IPS-18a (cell line): ENCODE measurements at regions not wholly inside any gene's neighbourhood (a gene's known extent, or its start where the extent isn't known, plus 50 kb on each side); places are given as distances from the start of the nearest gene placed in this dataset.

Source experiments
- H3K27ac ChIP-seq: one replicate; pipeline ENCODE4 v1.5.1; 2013; ENCODE audit warnings: low read length
- H3K27me3 ChIP-seq: one replicate; pipeline ENCODE4 v1.6.1; 2013; ENCODE audit warnings: mild to moderate bottlenecking, low read length; ENCODE audit not compliant: control insufficient read depth, insufficient read depth
- H3K36me3 ChIP-seq: one replicate; pipeline ENCODE4 v1.6.1; 2013; ENCODE audit warnings: low read depth, low read length; ENCODE audit not compliant: control insufficient read depth
- H3K4me1 ChIP-seq: one replicate; pipeline ENCODE4 v1.6.1; 2013; ENCODE audit warnings: low read depth, low read length; ENCODE audit not compliant: control insufficient read depth
- H3K4me3 ChIP-seq: one replicate; pipeline ENCODE4 v1.5.1; 2013; ENCODE audit warnings: low read length
- H3K9ac ChIP-seq: one replicate; pipeline ENCODE4 v1.6.1; 2013; ENCODE audit warnings: mild to moderate bottlenecking, low read length, moderate library complexity
- H3K9me3 ChIP-seq: one replicate; pipeline ENCODE4 v1.6.1; 2013; ENCODE audit warnings: low read depth, low read length; ENCODE audit not compliant: control insufficient read depth

DNA sequence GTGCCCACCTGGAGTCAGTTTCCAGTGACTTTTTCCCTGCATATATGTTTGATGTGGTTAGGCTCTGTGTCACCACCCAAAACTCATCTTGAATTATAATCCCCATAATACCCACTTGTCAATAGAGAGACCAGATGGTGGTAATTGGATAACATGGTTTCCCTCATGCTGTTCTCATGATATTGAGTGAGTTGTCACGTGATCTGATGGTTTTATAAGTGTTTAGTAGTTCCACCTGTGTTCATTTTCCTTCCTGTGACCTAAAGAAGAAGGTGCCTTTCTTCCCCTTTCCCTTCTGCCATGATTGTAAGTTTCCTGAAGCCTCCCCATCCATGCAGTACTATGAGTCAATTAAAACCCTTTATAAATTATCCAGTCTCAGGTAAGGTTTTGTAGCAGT lies 740.9 kb downstream of the ARAP2 start:
- Histone ChIP-seq H3K9me3 (no peaks in the 10 kb centered on the region), H3K36me3 (no peaks in the 10 kb centered on the region)

DNA sequence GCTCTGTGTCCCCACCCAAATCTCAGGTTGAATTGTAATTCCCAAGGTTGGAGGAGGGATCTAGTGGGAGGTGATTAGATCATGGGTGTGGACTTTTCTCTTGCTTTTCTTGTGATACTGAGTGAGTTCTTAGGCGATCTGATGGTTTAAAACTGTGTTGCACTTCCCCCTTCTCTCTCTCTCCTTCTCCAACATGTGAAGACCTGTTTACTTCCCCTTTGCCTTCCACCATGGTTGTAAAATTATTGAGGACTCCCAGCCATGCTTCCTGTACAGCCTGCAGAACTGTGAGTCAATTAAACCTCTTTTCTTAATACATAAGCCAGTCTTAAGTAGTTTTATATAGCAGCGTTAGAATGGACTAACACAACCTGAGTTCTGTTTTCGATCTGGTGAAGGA lies 738.2 kb downstream of the ARAP2 start:
- no peak overlapping the region for H3K27ac ChIP-seq
- no peaks in the 10 kb centered on the region for H3K9me3 ChIP-seq
- no peaks in the 10 kb centered on the region for H3K27me3 ChIP-seq
- no peak overlapping the region for H3K4me3 ChIP-seq
- no peaks in the 10 kb centered on the region for H3K4me1 ChIP-seq
- H3K36me3 ChIP-seq, result no peaks in the 10 kb centered on the region
- no peak overlapping the region for H3K9ac ChIP-seq

More for the DNA sequence above, 740.9 kb downstream of the ARAP2 start:
- H3K27ac ChIP-seq, result no peak overlapping the region
- H3K4me3 ChIP-seq, result no peak overlapping the region
- H3K9ac ChIP-seq, result no peak overlapping the region
- no peaks in the 10 kb centered on the region for H3K4me1 ChIP-seq
- no peaks in the 10 kb centered on the region for H3K27me3 ChIP-seq

DNA sequence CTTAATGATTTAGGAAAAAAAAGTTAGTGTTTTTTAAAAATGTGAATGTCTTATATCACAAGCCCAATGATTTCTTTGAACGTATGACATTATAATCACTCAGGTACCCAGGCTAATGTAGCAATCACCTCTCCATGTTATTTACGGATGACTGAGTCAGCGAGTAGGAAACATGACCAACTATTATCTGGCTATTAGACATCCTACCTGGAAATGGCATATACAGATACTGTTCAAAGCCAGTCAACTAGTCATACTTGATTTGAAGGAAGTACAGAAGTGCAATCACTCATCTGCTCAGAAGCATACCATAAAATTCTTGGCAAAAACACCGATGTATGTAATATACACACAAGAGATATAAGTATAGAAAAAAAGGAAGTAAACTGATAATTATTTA lies 732.5 kb downstream of the ARAP2 start:
- H3K9me3 ChIP-seq, result no peaks in the 10 kb centered on the region
- H3K4me3 ChIP-seq, result no peak overlapping the region
- H3K36me3 ChIP-seq, result no peaks in the 10 kb centered on the region
- H3K9ac ChIP-seq, result no peak overlapping the region
- no peaks in the 10 kb centered on the region for H3K4me1 ChIP-seq
- no peak overlapping the region for H3K27ac ChIP-seq
- H3K27me3 ChIP-seq, result no peaks in the 10 kb centered on the region

DNA sequence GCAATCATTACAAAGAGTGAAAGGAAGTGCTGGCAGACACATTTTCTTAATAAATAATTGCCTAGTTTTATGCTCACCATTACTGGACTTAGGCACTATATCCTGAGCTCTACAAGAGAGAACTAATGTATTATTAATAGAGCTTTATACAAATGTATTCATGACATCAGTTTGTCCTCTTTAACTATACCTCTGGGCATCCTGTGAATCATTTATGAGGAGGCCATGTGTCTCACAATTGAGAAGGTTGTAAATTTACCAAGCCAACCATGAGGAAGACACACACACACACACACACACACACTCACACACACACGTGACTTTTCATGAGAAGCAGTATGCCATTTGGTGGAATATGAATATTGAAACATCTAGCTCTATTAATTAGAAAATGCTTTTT lies 728.2 kb downstream of the ARAP2 start:
- Histone ChIP-seq H3K4me3 (no peak overlapping the region), H3K9ac (no peak overlapping the region), H3K36me3 (no peaks in the 10 kb centered on the region), H3K4me1 (no peaks in the 10 kb centered on the region), H3K27ac (no peak overlapping the region), H3K9me3 (no peaks in the 10 kb centered on the region), H3K27me3 (no peaks in the 10 kb centered on the region)

DNA sequence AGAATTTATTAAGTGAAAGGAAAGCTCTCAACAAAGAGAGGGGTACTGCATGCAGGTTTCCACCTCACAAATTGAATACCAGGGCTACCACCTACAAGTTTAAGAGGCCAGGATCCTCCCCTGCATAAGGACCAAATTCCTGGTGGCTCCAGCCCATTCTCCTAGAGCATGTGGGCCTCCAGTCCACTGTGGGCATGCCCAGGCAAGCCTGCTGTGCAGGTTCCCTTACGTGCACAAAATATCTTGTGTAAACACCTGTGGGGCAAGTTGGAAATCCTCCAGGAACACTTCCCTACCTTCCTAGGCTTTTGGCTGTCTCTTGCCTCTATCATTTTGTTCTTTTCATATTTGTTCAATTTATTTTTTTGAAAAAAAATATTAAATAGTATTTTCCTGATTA lies 724.3 kb downstream of the ARAP2 start:
- Histone ChIP-seq H3K27me3 (no peaks in the 10 kb centered on the region), H3K9ac (no peak overlapping the region), H3K27ac (no peak overlapping the region), H3K4me1 (peaks cover 1% of the 10 kb centered on the region), H3K36me3 (no peaks in the 10 kb centered on the region), H3K9me3 (no peaks in the 10 kb centered on the region), H3K4me3 (no peak overlapping the region)

DNA sequence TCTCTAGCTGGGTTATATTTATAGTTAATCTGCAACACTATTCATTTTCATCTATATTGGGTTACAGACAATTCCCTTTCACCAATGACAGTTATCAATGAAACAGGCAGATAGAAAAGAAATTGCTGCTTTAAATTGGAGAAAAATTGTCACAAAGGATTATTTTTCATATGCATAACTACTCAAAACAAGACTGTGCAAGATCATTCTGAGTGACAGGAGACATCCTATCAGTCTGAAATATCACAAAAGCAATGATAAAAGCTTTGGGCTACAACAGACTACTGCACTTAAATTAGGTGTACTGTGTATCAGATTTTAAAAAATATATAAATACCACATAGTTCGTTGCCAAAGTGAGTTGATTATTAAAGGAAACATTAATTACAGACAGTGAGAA lies 722.6 kb downstream of the ARAP2 start:
- Histone ChIP-seq H3K36me3 (no peaks in the 10 kb centered on the region), H3K4me3 (no peak overlapping the region), H3K9me3 (no peaks in the 10 kb centered on the region), H3K27me3 (no peaks in the 10 kb centered on the region), H3K9ac (no peak overlapping the region), H3K27ac (no peak overlapping the region), H3K4me1 (peaks cover 5% of the 10 kb centered on the region)

DNA sequence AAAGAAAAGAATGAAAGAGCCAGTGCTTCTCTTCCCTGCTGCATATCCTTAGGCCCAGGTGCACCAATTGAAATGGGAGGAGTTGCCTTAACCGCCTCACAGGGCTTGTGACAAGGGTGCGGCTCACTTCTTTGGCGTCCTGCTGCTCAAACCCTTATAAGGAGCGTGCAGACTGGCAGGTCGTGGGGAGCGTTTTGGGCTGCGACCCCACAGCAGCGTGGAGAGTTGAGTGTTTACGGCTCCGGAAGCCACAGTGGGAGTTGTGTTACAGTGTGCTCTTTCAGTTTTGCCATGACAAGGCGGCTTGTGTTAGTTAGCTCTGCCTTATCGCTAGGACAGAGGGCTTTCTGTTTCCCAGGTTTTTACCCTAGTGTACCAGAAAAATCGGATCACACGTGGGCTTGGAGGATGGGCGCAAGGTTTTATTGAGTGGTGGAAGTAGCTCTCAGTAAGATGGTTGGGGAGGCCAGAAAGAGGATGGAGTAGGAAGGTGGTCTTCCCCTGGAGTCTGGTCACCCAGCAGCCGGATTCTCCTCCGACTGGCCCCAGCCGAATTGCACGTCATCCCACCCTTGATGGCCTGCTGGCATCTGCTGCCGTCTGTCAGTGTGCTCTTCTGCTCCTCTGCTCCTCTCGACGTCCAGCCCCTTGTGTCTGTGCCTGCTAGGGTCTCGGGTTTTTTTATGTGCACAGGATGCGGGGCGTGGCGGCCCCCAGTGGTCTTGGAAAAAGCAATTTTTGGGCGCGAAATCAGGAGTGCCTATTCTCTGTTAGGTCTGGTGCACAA lies 718.9 kb downstream of the ARAP2 start:
- peaks cover 5% of the 10 kb centered on the region for H3K4me1 ChIP-seq
- no peak overlapping the region for H3K4me3 ChIP-seq
- H3K27ac ChIP-seq, result no peak overlapping the region
- H3K27me3 ChIP-seq, result no peaks in the 10 kb centered on the region
- no peak overlapping the region for H3K9ac ChIP-seq
- H3K9me3 ChIP-seq, result no peaks in the 10 kb centered on the region
- H3K36me3 ChIP-seq, result no peaks in the 10 kb centered on the region

DNA sequence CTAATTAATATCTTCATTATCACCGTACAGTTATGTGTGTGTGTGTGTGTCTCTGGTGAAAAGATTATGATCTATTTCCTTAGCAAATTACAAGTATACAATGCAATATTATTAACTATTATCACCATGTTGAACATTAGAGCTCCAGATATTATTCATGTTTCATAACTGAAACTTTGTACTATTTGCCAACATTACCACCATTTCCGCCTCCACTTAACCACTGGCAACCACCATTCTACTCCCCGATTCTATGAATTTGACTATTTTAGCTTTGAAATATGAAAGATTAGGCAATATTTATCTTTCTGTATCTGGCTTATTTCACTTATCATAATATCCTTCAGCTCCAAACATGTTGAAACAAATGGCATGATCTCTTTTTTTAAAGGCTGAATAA lies 717.9 kb downstream of the ARAP2 start:
- Histone ChIP-seq H3K9ac (no peak overlapping the region), H3K27me3 (no peaks in the 10 kb centered on the region), H3K4me1 (peaks cover 5% of the 10 kb centered on the region), H3K9me3 (peaks cover under 1% of the 10 kb centered on the region), H3K4me3 (no peak overlapping the region), H3K27ac (no peak overlapping the region), H3K36me3 (no peaks in the 10 kb centered on the region)

DNA sequence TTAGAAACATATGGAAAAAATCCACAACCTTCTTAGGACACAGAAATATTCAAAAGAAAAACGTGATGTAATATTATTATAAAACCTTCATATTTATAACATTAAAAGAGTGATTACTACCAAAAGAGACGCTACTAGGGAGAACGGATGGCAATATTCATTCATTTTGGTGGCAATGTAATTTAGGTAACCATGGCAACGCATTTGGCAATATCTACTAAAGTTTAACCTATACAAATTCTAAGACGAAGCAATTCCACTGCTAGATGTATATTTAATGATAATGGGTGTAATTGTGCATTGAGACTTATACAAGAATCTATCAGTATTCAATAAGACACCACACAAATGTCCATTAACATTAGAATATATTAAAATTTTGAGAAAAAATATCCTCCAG lies 709.4 kb downstream of the ARAP2 start:
- Histone ChIP-seq H3K4me1 (no peaks in the 10 kb centered on the region), H3K9ac (no peak overlapping the region), H3K36me3 (no peaks in the 10 kb centered on the region), H3K9me3 (peaks cover 8% of the 10 kb centered on the region), H3K27me3 (no peaks in the 10 kb centered on the region), H3K27ac (no peak overlapping the region), H3K4me3 (no peak overlapping the region)

DNA sequence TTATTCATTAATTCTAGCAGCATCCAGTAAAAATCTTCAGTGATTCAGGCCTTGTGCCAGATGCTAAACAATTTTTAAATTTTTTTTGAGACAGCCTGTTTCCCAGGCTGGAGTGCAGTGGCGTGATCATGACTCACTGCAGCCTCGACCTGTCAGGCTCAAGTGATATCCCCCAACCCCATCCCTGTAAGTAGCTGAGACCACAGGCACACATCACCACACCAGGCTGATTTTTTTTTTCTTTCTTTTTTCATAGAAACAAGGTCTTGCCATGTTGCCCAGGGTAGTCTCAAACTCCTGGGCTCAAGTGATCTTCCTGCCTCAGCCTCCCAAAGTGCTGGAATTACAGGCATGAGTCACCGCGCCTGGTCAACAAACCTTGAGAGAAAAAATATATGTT lies 705.5 kb downstream of the ARAP2 start:
- Histone ChIP-seq H3K27me3 (no peaks in the 10 kb centered on the region), H3K27ac (no peak overlapping the region), H3K4me3 (no peak overlapping the region), H3K9me3 (no peaks in the 10 kb centered on the region), H3K36me3 (no peaks in the 10 kb centered on the region), H3K4me1 (no peaks in the 10 kb centered on the region), H3K9ac (no peak overlapping the region)

DNA sequence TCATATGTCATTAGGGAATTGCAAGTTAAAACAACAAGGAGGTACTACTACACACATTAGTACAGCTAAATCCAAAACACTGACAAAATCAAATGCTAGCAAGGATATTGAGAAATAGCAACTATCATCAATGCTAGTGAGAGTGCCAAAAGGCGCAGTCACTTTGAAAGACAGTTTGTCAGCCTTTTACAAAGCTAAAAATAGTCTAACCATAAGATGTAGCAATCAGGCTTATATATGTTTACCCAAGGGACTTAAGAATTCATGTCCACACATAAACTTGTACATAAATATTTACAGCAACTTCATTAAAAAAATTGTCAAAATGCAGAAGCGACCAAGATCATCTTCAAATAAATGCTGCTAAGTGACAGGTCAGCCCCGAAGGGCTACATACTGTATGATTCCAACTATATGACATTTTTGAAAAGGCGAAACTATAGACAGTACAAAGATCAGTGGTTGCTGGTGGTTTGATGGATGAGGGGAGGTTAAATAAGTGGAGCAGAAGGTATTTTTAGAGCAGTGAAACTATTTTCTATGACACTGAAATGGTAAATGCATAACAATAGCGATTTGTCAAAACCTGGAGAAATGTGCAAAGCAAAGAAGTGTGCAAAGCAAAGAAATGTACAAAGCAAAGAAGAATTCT lies 704.8 kb downstream of the ARAP2 start:
- no peaks in the 10 kb centered on the region for H3K9me3 ChIP-seq
- H3K36me3 ChIP-seq, result no peaks in the 10 kb centered on the region
- no peak overlapping the region for H3K27ac ChIP-seq
- H3K27me3 ChIP-seq, result no peaks in the 10 kb centered on the region
- H3K4me1 ChIP-seq, result no peaks in the 10 kb centered on the region
- no peak overlapping the region for H3K9ac ChIP-seq
- H3K4me3 ChIP-seq, result no peak overlapping the region
